ENCODE measurements at regions not wholly inside any gene's neighbourhood (a gene's known extent, or its start where the extent isn't known, plus 50 kb on each side); places are given as distances from the start of the nearest gene placed in this dataset.

DNA sequence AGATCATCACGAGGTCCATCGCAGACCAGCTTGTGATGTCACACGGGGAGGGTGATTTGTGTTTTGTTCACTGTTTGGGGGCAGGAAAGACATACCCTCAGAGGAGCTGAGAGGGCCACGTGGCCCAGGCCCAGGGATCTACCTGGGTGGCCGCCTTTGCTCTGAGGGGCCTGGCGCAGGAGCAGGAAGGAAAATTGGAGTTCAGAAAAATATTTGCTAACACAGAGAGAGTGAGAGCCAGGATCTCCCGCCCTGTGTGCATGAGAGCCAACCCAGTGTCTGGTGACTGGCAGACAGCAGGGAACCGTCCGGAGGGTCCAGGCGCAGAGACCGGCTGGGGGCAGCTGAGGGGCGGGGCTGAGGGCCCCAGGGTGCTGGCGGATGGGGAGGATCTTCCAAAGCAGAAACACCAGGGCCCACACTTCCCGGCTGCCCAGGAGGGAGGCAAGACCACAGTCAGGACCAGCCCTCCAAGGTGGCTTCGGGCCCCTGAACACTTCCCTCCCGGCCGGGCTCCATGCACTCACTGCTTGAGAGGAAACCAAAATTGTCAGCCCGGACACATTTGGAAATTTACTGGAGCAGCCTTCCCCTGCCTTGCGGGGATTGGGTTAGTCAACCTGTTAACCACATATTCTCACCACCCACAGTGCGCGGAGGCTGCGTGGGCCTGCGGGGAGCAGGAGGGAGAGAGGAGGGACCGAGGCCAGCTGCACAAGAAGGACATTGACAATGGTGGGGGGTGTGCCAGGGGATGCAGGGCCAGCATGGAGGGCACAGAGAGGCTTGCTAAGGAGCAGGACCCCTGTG is 52.6 kb downstream of the RBFOX3 start:
- intact Hi-C loops (cut with micrococcal nuclease; ENCODE audit: unreplicated experiment), result no loop called here
- POLR2A ChIA-PET, result no interaction called here
- no peak overlapping the region for H3K9ac ChIP-seq (ENCODE audit: insufficient read depth, low read depth, low read length)
- no peaks in the 10 kb centered on the region for H3K9me3 ChIP-seq (ENCODE audit: low read length)
- H4K20me1 ChIP-seq (ENCODE audit: insufficient read depth, low read length), result 0 out of 2 replicates have a peak, but pooled peaks cover 3% of the 10 kb centered on the region
- ATAC-seq, result no peak
- TF ChIP-seq KAT2B (IDR thresholded peaks at IDR 0.05; ENCODE audit: borderline replicate concordance, low read depth, low read length) (no peak), NRL (CRISPR knock-in tag; IDR thresholded peaks at IDR 0.05; ENCODE audit: borderline replicate concordance) (no peak), CREB1 (IDR thresholded peaks at IDR 0.05) (0 out of 2 replicates have a peak, but pooled peaks have one; percentile 24), CREB1 (CRISPR knock-in tag; IDR thresholded peaks at IDR 0.05) (no peak), TMF1 (CRISPR knock-in tag; IDR thresholded peaks at IDR 0.05; ENCODE audit: low read depth) (no peak), ZNF891 (CRISPR knock-in tag; IDR thresholded peaks at IDR 0.05) (no peak), NFE2 (CRISPR knock-in tag; IDR thresholded peaks at IDR 0.05) (no peak)
- WGBS (ENCODE audit: low lambda C conversion rate), result 24% methylated on average over 24 of the region's 24 CpGs
- FAIRE-seq, result no peak
- no peak overlapping the region for H3K27ac ChIP-seq (ENCODE audit: extremely low read length, insufficient read depth, low read length)
- no peak overlapping the region for H3K4me3 ChIP-seq (replicated peaks in 1 of 3; ENCODE audit: insufficient read depth in 1 of 3, low read depth in 2 of 3, low read length in 3 of 3)
- H3K27me3 ChIP-seq (ENCODE audit: control insufficient read depth in 1 of 2, insufficient read depth in 2 of 2, low read length in 2 of 2), result peaks cover 8 to 59% of the 10 kb centered on the region in 2 experiments; a peak in 4 of 5 replicates
- CTCF ChIA-PET (ENCODE audit: low intra/inter-chr PET ratio, low total read pairs), result no interaction called here
- no peak overlapping the region for H2AFZ ChIP-seq (ENCODE audit: low read length)
- DNase-seq (ENCODE audit: low spot score), result no peak
- no TSS peak for BruUV-seq (replicated peaks)
- in situ Hi-C loops (cut with HindIII; ENCODE audit: extremely low pct_ligation_motif_present, low pct_unique_long_range_greater_than_20kb), result no loop called here
- no peaks in the 10 kb centered on the region for H3K36me3 ChIP-seq (replicated peaks in 1 of 2; ENCODE audit: control insufficient read depth in 1 of 2, insufficient read depth in 2 of 2, low read length in 2 of 2)
- no peaks in the 10 kb centered on the region for H3K79me2 ChIP-seq (ENCODE audit: insufficient read depth, low read length)
- no peaks in the 10 kb centered on the region for H3K4me1 ChIP-seq (ENCODE audit: insufficient read depth, low read length)
- no peak overlapping the region for H3K4me2 ChIP-seq (ENCODE audit: low read depth, low read length)

GRCh38 chr17:79557276-79558090 is 53.4 kb downstream of the RBFOX3 start:
- H3K36me3 ChIP-seq (replicated peaks in 1 of 2; ENCODE audit: control insufficient read depth in 1 of 2, insufficient read depth in 2 of 2, low read length in 2 of 2), result no peaks in the 10 kb centered on the region
- no peaks in the 10 kb centered on the region for H3K79me2 ChIP-seq (ENCODE audit: insufficient read depth, low read length)
- 0 out of 2 replicates have a peak, but pooled peaks cover 3% of the 10 kb centered on the region for H4K20me1 ChIP-seq (ENCODE audit: insufficient read depth, low read length)
- 27% methylated on average over 22 of the region's 22 CpGs for WGBS (ENCODE audit: low lambda C conversion rate)
- H3K9me3 ChIP-seq (ENCODE audit: low read length), result peaks cover 6% of the 10 kb centered on the region; the same call in 1 of the 2 replicates
- no peaks in the 10 kb centered on the region for H3K4me1 ChIP-seq (ENCODE audit: insufficient read depth, low read length)
- no TSS peak for BruUV-seq (replicated peaks)
- no peak overlapping the region for H2AFZ ChIP-seq (ENCODE audit: low read length)
- H3K4me3 ChIP-seq (replicated peaks in 1 of 3; ENCODE audit: insufficient read depth in 1 of 3, low read depth in 2 of 3, low read length in 3 of 3), result no peak overlapping the region
- CTCF ChIA-PET (ENCODE audit: low intra/inter-chr PET ratio, low total read pairs), result no interaction called here
- no peak overlapping the region for H3K9ac ChIP-seq (ENCODE audit: insufficient read depth, low read depth, low read length)
- FAIRE-seq, result no peak
- no peak for ATAC-seq
- DNase-seq (ENCODE audit: low spot score), result no peak
- no peak overlapping the region for H3K4me2 ChIP-seq (ENCODE audit: low read depth, low read length)
- in situ Hi-C loops (cut with HindIII; ENCODE audit: extremely low pct_ligation_motif_present, low pct_unique_long_range_greater_than_20kb), result no loop called here
- POLR2A ChIA-PET, result no interaction called here
- H3K27ac ChIP-seq (ENCODE audit: extremely low read length, insufficient read depth, low read length), result no peak overlapping the region
- intact Hi-C loops (cut with micrococcal nuclease; ENCODE audit: unreplicated experiment), result no loop called here
- H3K27me3 ChIP-seq (ENCODE audit: control insufficient read depth in 1 of 2, insufficient read depth in 2 of 2, low read length in 2 of 2), result peaks cover 6 to 51% of the 10 kb centered on the region in 2 experiments; a peak in 4 of 5 replicates
- no peak for TF ChIP-seq RCOR2 (CRISPR knock-in tag; IDR thresholded peaks at IDR 0.05)
- TF ChIP-seq ZNF550 (CRISPR knock-in tag; IDR thresholded peaks at IDR 0.05; ENCODE audit: borderline replicate concordance), result no peak
- no peak for TF ChIP-seq ZNF343 (CRISPR knock-in tag; IDR thresholded peaks at IDR 0.05)
- TF ChIP-seq FOXP4 (CRISPR knock-in tag; IDR thresholded peaks at IDR 0.05), result no peak

Data from HepG2 (cell line).